ENCODE measurements at regions not wholly inside any gene's neighbourhood (a gene's known extent, or its start where the extent isn't known, plus 50 kb on each side); places are given as distances from the start of the nearest gene placed in this dataset.

DNA sequence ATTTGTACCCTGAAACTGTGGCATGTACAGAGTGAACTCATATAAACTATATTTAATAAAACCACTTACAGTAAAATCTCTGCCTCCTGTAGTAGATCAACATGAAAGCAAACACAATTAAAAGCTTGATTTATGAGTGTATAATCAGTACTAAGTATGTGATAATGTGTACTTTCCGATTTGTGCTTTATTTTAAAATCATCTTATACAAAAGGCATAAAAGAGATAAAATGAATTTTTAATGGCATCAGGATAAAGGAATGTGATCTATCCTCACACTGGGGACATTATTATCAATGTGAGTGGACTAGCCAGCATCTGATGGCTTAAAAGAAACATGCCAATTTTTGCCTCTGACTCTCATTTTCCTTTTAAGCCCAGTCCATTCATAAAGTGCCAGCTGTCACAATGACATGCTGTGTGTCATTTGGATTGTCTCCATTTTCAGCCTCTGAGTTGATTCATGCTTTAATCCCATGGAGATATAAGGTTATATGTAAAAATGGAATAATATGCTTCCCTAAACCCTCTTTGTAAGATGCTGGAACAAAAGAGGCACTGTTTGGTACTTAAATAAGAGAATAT is 831.6 kb upstream of the EYS start:
- no peaks in the 10 kb centered on the region for H3K27me3 ChIP-seq (ENCODE audit: low read depth)
- intact Hi-C loops (cut with micrococcal nuclease), result no loop called here
- no peaks in the 10 kb centered on the region for H3K36me3 ChIP-seq
- H3K27ac ChIP-seq (replicated peaks), result no peak overlapping the region
- H3K4me1 ChIP-seq, result no peaks in the 10 kb centered on the region
- peaks cover 9% of the 10 kb centered on the region for H3K9me3 ChIP-seq (replicated peaks)
- no peak overlapping the region for H3K4me3 ChIP-seq
- DNase-seq, result no peak
- TF ChIP-seq, protein P1, sequence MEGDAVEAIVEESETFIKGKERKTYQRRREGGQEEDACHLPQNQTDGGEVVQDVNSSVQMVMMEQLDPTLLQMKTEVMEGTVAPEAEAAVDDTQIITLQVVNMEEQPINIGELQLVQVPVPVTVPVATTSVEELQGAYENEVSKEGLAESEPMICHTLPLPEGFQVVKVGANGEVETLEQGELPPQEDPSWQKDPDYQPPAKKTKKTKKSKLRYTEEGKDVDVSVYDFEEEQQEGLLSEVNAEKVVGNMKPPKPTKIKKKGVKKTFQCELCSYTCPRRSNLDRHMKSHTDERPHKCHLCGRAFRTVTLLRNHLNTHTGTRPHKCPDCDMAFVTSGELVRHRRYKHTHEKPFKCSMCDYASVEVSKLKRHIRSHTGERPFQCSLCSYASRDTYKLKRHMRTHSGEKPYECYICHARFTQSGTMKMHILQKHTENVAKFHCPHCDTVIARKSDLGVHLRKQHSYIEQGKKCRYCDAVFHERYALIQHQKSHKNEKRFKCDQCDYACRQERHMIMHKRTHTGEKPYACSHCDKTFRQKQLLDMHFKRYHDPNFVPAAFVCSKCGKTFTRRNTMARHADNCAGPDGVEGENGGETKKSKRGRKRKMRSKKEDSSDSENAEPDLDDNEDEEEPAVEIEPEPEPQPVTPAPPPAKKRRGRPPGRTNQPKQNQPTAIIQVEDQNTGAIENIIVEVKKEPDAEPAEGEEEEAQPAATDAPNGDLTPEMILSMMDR (IDR thresholded peaks at IDR 0.05; ENCODE audit: borderline replicate concordance), result no peak

DNA sequence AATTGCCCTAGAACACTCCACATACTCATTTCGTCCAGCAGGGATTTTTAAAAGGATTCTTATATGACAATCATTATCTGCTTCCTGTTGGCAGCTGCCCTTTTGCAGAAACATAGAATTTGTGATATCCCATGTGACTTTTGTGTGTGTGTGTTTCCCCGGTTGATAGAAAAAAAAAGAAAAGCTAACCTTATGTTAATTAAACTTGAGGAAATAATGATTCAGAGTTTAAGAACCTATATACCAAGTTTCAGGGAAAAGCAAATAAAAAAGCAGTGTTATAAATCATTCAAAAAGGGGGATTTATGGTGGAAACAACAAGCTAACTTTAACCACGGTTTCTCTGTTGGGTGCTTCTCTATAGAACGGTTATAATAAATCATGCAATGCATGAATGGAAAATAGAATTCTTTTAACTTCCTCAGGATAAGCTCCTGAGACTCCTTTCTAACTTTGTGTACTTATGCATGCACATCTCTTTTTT is 826.9 kb upstream of the EYS start:
- Histone ChIP-seq H3K4me1 (no peaks in the 10 kb centered on the region), H3K9me3 (replicated peaks) (no peaks in the 10 kb centered on the region), H3K4me3 (no peak overlapping the region), H3K27me3 (ENCODE audit: low read depth) (no peaks in the 10 kb centered on the region), H3K36me3 (no peaks in the 10 kb centered on the region), H3K27ac (replicated peaks) (no peak overlapping the region)
- no peak for DNase-seq
- intact Hi-C loops (cut with micrococcal nuclease), result no loop called here
- TF ChIP-seq, protein P1 (IDR thresholded peaks at IDR 0.05; ENCODE audit: borderline replicate concordance), result no peak

DNA sequence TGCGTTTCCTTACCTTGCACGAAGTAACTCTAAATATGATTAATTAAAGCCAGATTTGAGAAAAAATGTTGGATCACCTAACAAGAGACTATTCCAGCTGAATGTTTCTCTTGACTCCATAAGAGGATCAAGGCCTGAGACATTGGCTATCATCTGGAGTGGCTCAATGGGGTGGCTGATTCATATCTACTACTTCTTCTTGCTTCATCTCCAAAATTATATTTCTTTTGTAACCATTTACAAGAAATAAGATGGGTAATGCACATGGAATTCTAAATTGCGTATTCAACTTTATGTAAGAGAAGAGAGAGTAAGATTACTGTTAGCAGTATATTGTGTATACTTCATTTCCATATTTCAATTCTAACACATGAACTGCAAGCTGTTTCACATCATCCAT is 819.0 kb upstream of the EYS start:
- intact Hi-C loops (cut with micrococcal nuclease), result no loop called here
- DNase-seq, result no peak

DNA sequence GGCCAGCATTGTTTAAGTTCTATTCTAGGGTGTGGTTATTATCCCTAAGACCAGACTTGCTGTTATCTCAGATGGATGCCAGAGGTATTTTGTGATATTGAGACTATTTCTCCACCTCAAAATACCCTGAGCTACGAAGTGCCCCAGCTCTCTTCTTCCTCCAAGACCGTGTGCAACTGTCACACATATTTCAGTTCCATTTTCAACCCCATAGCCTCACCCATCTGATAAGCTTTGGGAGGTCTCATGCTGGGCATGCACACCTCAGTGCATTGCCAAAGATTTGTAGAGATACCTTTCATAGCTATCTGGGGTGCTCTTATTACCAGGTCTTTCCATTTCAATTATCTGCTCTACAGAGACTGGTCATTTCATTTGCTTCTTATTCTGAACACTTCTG is 815.8 kb upstream of the EYS start:
- Histone ChIP-seq H3K27me3 (ENCODE audit: low read depth) (no peaks in the 10 kb centered on the region), H3K4me1 (no peaks in the 10 kb centered on the region), H3K9me3 (replicated peaks) (peaks cover 4% of the 10 kb centered on the region), H3K27ac (replicated peaks) (no peak overlapping the region), H3K4me3 (no peak overlapping the region), H3K36me3 (no peaks in the 10 kb centered on the region)
- TF ChIP-seq, protein P1 (IDR thresholded peaks at IDR 0.05; ENCODE audit: borderline replicate concordance), result no peak
- intact Hi-C loops (cut with micrococcal nuclease), result no loop called here
- DNase-seq, result no peak

More for the DNA sequence above, 819.0 kb upstream of the EYS start:
- Histone ChIP-seq H3K36me3 (no peaks in the 10 kb centered on the region), H3K4me1 (no peaks in the 10 kb centered on the region), H3K27me3 (ENCODE audit: low read depth) (no peaks in the 10 kb centered on the region), H3K27ac (replicated peaks) (no peak overlapping the region), H3K9me3 (replicated peaks) (peaks cover 4% of the 10 kb centered on the region), H3K4me3 (no peak overlapping the region)
- TF ChIP-seq, protein P1 (IDR thresholded peaks at IDR 0.05; ENCODE audit: borderline replicate concordance), result no peak

DNA sequence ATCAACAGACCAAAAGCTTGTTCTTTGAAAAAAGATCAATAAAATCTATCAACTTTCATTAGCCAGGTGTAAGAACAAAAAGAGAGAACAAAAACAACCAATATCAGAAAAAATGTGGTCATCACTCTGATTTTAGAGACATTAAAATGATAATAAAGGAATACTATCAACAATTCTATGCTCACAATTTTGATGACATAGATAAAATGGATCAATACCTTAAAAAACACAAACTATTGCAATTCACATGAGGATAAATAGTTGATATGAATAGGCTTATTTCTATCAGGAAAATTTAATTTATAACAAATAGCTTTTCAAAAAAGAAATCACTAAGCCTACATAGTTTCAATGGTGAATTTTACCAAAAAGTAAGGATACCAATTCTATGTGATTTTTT is 809.4 kb upstream of the EYS start:
- TF ChIP-seq, protein P1 (IDR thresholded peaks at IDR 0.05; ENCODE audit: borderline replicate concordance), result no peak
- Histone ChIP-seq H3K36me3 (no peaks in the 10 kb centered on the region), H3K27ac (replicated peaks) (no peak overlapping the region), H3K4me1 (no peaks in the 10 kb centered on the region), H3K27me3 (ENCODE audit: low read depth) (no peaks in the 10 kb centered on the region), H3K4me3 (no peak overlapping the region), H3K9me3 (replicated peaks) (no peaks in the 10 kb centered on the region)
- intact Hi-C loops (cut with micrococcal nuclease), result no loop called here
- no peak for DNase-seq

All from left ventricle myocardium inferior (tissue), 1 donor.